Endothelial cell of umbilical vein (primary cell): ENCODE measurements at regions not wholly inside any gene's neighbourhood (a gene's known extent, or its start where the extent isn't known, plus 50 kb on each side); places are given as distances from the start of the nearest gene placed in this dataset.

Experiments
- BruUV-seq: library from RNA; stranded (reverse); fragments of 400-500 nt; replicated peaks from 2 replicates; lab custom pipeline; 2021; lab: Mats Ljungman, UMichigan
- CTCF ChIA-PET: fragments of 300-600, 350-600 bp; sonication (Branson Sonifier 250); formaldehyde crosslinking; loops from one replicate; lab custom pipeline; 2021; ENCODE audit warnings: antibody characterized with exemption, inconsistent platforms; lab: Charles Lee
- POLR2A ChIA-PET: fragments of 300-600, 350-600 bp; sonication (Branson Sonifier 250); formaldehyde crosslinking; loops from one replicate; lab custom pipeline; 2021; ENCODE audit warnings: antibody characterized with exemption, inconsistent platforms; lab: Charles Lee
- DNase-seq: peaks from one replicate; pipeline ENCODE4 v3.0.0-alpha.2; 2011; ENCODE audit warnings: low read depth, low spot score
- FAIRE-seq: peaks from 2 replicates; lab custom pipeline; 2011; peaks lifted over from hg19 to GRCh38; lab: Jason Lieb, UNC
- H2AFZ ChIP-seq: 2 replicates; pipeline ENCODE4 v1.6.0; 2012; ENCODE audit warnings: low read depth, low read length, control low read depth, inconsistent platforms
- H3K27ac ChIP-seq: 2 replicates; pipeline ENCODE4 v1.5.1; 2011; ENCODE audit warnings: low read depth, mild to moderate bottlenecking, control low read depth, low read length, moderate library complexity; ENCODE audit not compliant: insufficient read depth
- H3K27me3 ChIP-seq, 2 experiments: 2 replicates each; pipeline versions ENCODE4 v1.6.0 to v1.6.1; 2011; ENCODE audit warnings: low read length in 2 of 2, mixed read lengths in 1 of 2; ENCODE audit not compliant: control insufficient read depth in 2 of 2, insufficient read depth in 2 of 2
- H3K36me3 ChIP-seq, 2 experiments: 2 replicates in 1 of 2; 3 replicates in 1 of 2; pipeline ENCODE4 v1.5.1; 2011; ENCODE audit warnings: low read length in 2 of 2, mild to moderate bottlenecking in 1 of 2, moderate library complexity in 1 of 2; ENCODE audit not compliant: control insufficient read depth in 2 of 2, insufficient read depth in 2 of 2; ENCODE audit errors: extremely low read depth in 1 of 2
- H3K4me1 ChIP-seq: 3 replicates; pipeline ENCODE4 v1.5.1; 2011; ENCODE audit warnings: mild to moderate bottlenecking, low read length; ENCODE audit not compliant: control insufficient read depth, insufficient read depth; ENCODE audit errors: extremely low read depth
- H3K4me2 ChIP-seq: 2 replicates; pipeline ENCODE4 v1.6.1; 2011; ENCODE audit warnings: low read length, control low read depth, mixed read lengths; ENCODE audit not compliant: insufficient read depth
- H3K4me3 ChIP-seq, 3 experiments: fragments of 200-600 bp in 1 of 3; sonication (generic), shearing (Covaris generic) in 1 of 3; replicated peaks in 1 of 3; 2 replicates each; pipeline ENCODE4 v1.5.1; 2011 to 2016; ENCODE audit warnings: control low read depth in 3 of 3, low read length in 3 of 3, mild to moderate bottlenecking in 2 of 3, inconsistent platforms in 1 of 3, low read depth in 1 of 3, moderate library complexity in 1 of 3; ENCODE audit not compliant: insufficient read depth in 1 of 3
- H3K79me2 ChIP-seq: 2 replicates; pipeline ENCODE4 v1.6.0; 2012; ENCODE audit warnings: low read length, inconsistent platforms; ENCODE audit not compliant: control insufficient read depth, insufficient read depth
- H3K9ac ChIP-seq: replicated peaks from 2 replicates; pipeline ENCODE3; 2011; ENCODE audit warnings: low read length, control low read depth; ENCODE audit not compliant: insufficient read depth; ENCODE audit errors: extremely low read depth
- H3K9me1 ChIP-seq: replicated peaks from 3 replicates; pipeline ENCODE4 v1.6.0; 2011; ENCODE audit warnings: mild to moderate bottlenecking, low read length; ENCODE audit not compliant: control insufficient read depth, insufficient read depth; ENCODE audit errors: extremely low read depth
- H3K9me3 ChIP-seq: replicated peaks from 2 replicates; pipeline ENCODE4 v1.5.1; 2012; ENCODE audit warnings: low read length, inconsistent platforms; ENCODE audit not compliant: control insufficient read depth, insufficient read depth
- H4K20me1 ChIP-seq: replicated peaks from 2 replicates; pipeline ENCODE3; 2011; ENCODE audit warnings: mild to moderate bottlenecking, low read length; ENCODE audit not compliant: control insufficient read depth, insufficient read depth; ENCODE audit errors: extremely low read depth
- CTCF ChIP-seq, 2 donors: IDR thresholded peaks; 1 replicate in 1 of 2; 2 replicates in 1 of 2; pipeline ENCODE4 v1.5.1; 2011; ENCODE audit warnings: low read length in 2 of 2, mild to moderate bottlenecking in 2 of 2, moderate library complexity in 2 of 2, control low read depth in 1 of 2, inconsistent platforms in 1 of 2, low read depth in 1 of 2; ENCODE audit not compliant: insufficient read depth in 1 of 2; ENCODE audit errors: extremely low read depth in 1 of 2
- EZH2 ChIP-seq: IDR thresholded peaks from 2 replicates; pipeline ENCODE4 v1.6.1; 2012; ENCODE audit warnings: borderline replicate concordance, low read depth, mild to moderate bottlenecking, moderate library complexity, low read length, inconsistent platforms; ENCODE audit not compliant: severe bottlenecking
- FOS ChIP-seq: IDR thresholded peaks from 2 replicates; pipeline ENCODE4 v1.6.1; 2011; ENCODE audit warnings: mild to moderate bottlenecking, low read length, moderate library complexity, borderline replicate concordance; ENCODE audit not compliant: insufficient read depth
- GATA2 ChIP-seq: IDR thresholded peaks from 2 replicates; pipeline ENCODE4 v1.7.0; 2011; ENCODE audit warnings: low read depth, mild to moderate bottlenecking, moderate library complexity, mixed read lengths, low read length; ENCODE audit not compliant: insufficient read length, insufficient read depth
- JUN ChIP-seq: IDR thresholded peaks from 2 replicates; pipeline ENCODE4 v1.6.1; 2011; ENCODE audit warnings: borderline replicate concordance, low read depth; ENCODE audit not compliant: insufficient read length, insufficient read depth
- MAX ChIP-seq: IDR thresholded peaks from 2 replicates; pipeline ENCODE4 v1.6.1; 2011; ENCODE audit not compliant: insufficient read depth, insufficient read length
- MYC ChIP-seq: IDR thresholded peaks from one replicate; pipeline ENCODE4 v1.6.1; 2011; ENCODE audit warnings: mild to moderate bottlenecking, low read depth, low read length
- POLR2A ChIP-seq: IDR thresholded peaks from 2 replicates; pipeline ENCODE4 v1.6.1; 2012; ENCODE audit warnings: low read depth, mild to moderate bottlenecking, control low read depth, low read length
- POLR2AphosphoS5 ChIP-seq: IDR thresholded peaks from 2 replicates; pipeline ENCODE4 v1.6.1; 2012; ENCODE audit warnings: low read depth, mild to moderate bottlenecking, control low read depth, low read length, moderate library complexity; ENCODE audit not compliant: insufficient read depth
- dilution Hi-C: fragments of 300-500 bp; cut with MboI; formaldehyde crosslinking; loops from one replicate; pipeline ENCODE4 v1.15.0; 2019; ENCODE audit warnings: low sequenced_read_pairs; ENCODE audit not compliant: extremely low pct_ligation_motif_present
- intact Hi-C: fragments of 100-400 bp; cut with micrococcal nuclease; formaldehyde crosslinking; loops from one replicate; pipeline ENCODE4 v1.10.0; 2022

- intact Hi-C loops (no loop called here), dilution Hi-C loops (no loop called here)
- Histone ChIP-seq H3K27ac (no peak overlapping the region), H3K79me2 (no peaks in the 10 kb centered on the region), H3K9me1 (no peaks in the 10 kb centered on the region), H3K9ac (no peak overlapping the region), H3K36me3 (no peaks in the 10 kb centered on the region), H3K4me2 (no peak overlapping the region), H3K9me3 (no peaks in the 10 kb centered on the region), H2AFZ (no peak overlapping the region), H3K27me3 (no peaks in the 10 kb centered on the region), H4K20me1 (no peaks in the 10 kb centered on the region), H3K4me3 (no peak overlapping the region), H3K4me1 (no peaks in the 10 kb centered on the region)
- no TSS peak for BruUV-seq
- CTCF ChIA-PET: interaction anchor here (1.2 kb wide), 1 partner anchor 13 kb away, joined by 3 read pairs; no protein-coding TSS in a partner anchor
- DNase-seq: no peak
- FAIRE-seq: no peak
- POLR2A ChIA-PET: no interaction called here
- no peak for TF ChIP-seq MAX
- no peak for TF ChIP-seq POLR2AphosphoS5
- TF ChIP-seq POLR2A: no peak
- no peak for TF ChIP-seq CTCF (IDR thresholded peaks at IDR 0.05; ENCODE audit: extremely low read depth in 1 of 2, insufficient read depth in 1 of 2, low read depth in 1 of 2, low read length in 2 of 2)
- no peak for TF ChIP-seq FOS
- no peak for TF ChIP-seq GATA2
- no peak for TF ChIP-seq JUN
- no peak for TF ChIP-seq EZH2
- TF ChIP-seq MYC: no peak
Measured at GRCh38 chr14:48748151-48748675, 838.0 kb downstream of the RPS29 start.
